Fibroblast of pulmonary artery (primary cell): ENCODE measurements at regions not wholly inside any gene's neighbourhood (a gene's known extent, or its start where the extent isn't known, plus 50 kb on each side); places are given as distances from the start of the nearest gene placed in this dataset.

Source experiments
- DNase-seq: peaks from one replicate; pipeline ENCODE4 v3.0.0-alpha.2; 2010; ENCODE audit warnings: low read depth
- H3K4me3 ChIP-seq: replicated peaks from 2 replicates; pipeline ENCODE4 v1.5.1; 2011; ENCODE audit warnings: low read depth, mild to moderate bottlenecking, control low read depth, low read length, moderate library complexity
- CTCF ChIP-seq: IDR thresholded peaks from 2 replicates; pipeline ENCODE4 v1.5.1; 2011; ENCODE audit warnings: mild to moderate bottlenecking, control low read depth, low read length, inconsistent platforms; ENCODE audit errors: missing control alignments

DNA sequence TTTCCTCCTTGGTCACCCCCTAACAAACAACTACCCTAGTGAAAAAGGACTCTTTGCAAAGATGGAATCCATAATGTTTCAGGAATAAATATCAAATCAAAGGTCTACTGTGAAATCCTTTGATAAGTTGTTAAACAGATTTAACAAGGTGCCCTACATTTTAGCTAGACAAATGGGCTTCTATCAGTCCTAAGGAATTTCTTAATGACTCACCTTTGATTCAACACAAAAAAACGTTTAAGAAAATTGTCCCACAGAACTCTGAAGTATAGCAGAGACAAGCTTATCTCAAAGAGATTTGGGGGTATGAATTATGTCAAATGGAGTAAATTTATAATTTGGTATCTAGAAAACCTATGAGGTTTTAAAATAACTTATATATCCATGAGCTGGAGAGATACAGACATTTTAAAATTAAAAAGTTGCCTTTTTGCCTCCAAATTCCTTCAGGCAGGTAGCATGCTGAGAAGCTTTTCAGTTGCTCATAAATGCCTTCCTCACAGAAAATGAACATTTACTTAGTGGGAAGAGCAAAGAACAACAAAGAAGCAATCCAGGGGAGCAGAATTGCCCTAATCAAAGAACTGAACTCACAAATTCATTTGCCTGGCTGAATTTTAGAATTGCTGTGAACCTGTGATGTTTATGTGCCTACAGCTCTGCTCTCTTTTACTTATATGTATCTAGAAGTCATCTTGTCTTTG is 649.3 kb downstream of the STPG2 start:
- no peak overlapping the region for H3K4me3 ChIP-seq
- DNase-seq: no peak
- no peak for TF ChIP-seq CTCF

DNA sequence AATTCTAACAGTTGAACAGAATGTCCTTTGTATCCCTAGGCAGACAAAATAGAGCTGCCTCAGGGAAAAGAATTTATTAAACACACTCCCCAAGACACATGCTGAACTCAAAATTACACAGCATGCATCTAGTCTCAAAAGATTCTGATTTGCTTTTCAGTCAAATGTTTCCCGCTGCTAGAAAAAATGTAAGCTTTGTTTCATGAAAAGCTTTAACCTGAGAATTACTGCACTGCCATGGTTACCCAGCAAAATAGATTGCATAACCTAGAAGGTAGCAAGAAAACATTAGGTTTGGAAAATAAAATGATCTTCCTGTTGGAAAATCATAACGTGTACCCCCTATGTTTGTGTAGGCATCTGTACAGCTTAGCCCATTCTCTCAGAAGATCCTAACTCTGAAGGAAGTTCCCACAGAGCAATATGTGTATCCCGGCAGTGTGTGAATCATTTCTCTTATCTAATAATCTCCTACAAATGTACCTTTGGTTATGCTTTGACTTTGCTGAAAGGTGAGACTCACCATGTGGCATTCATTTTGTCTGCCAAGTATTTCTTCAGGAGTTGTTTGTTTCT is 646.9 kb downstream of the STPG2 start:
- no peak overlapping the region for H3K4me3 ChIP-seq
- no peak for TF ChIP-seq CTCF
- peak; percentile 42 for DNase-seq

- no peak for TF ChIP-seq CTCF
- no peak overlapping the region for H3K4me3 ChIP-seq
- peak; percentile 79 for DNase-seq
Observed at GRCh38 chr4:97498875-97499274, 644.4 kb downstream of the STPG2 start.

DNA sequence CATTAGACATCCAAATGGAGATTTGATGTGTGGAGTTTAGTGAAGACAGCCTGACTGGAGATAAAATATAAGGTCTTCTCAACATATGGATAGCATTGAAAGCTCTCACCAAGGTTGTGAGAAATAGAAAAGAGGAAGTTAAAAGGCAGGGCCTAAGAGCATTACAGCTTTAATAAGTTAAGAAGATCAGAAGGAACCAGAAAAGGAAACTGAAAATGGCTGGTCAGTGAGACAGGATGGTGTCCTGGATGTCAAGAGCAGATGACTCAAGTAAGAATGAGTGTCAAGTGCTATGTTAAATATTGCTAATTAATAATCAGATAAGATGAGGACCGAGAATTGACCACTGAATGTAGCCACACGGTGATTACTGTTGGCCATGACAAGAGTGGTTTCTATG is 642.9 kb downstream of the STPG2 start:
- no peak for DNase-seq
- TF ChIP-seq CTCF: no peak
- no peak overlapping the region for H3K4me3 ChIP-seq

- H3K4me3 ChIP-seq: no peak overlapping the region
- no peak for TF ChIP-seq CTCF
- DNase-seq: no peak
Observed at GRCh38 chr4:97504713-97505112, 638.6 kb downstream of the STPG2 start.

GRCh38 chr4:97507587-97508245 is 635.6 kb downstream of the STPG2 start:
- H3K4me3 ChIP-seq: no peak overlapping the region
- peak; percentile 61 for DNase-seq
- TF ChIP-seq CTCF: no peak
